ENCODE measurements at regions not wholly inside any gene's neighbourhood (a gene's known extent, or its start where the extent isn't known, plus 50 kb on each side); places are given as distances from the start of the nearest gene placed in this dataset.

DNA sequence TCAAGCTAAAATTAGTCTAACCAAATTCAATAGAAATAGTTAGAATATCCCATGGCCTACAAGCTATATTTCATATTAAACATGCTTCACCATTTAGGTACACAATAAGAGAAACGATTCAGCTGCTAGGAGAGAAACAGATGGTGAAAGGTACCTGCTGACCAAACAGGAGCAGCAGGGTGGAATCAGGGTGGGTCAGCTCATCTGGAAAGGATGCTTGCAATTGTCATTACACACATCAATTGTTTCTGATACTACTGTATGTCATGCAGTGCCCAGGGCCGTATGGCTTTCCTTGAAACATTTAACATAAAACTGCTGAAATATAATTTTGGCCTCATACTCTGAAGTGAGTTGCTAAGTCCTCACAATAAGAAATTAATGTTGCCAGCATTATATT is 776.0 kb downstream of the DACH1 start:
- Histone ChIP-seq H3K4me3 (no peak overlapping the region), H3K4me1 (no peaks in the 10 kb centered on the region), H3K9me3 (peaks cover 0 to 3% (median 0%) of the 10 kb centered on the region in 11 donors), H3K36me3 (no peaks in the 10 kb centered on the region), H3K27ac (no peak overlapping the region), H3K27me3 (no peaks in the 10 kb centered on the region)
- DNase-seq (no peak), ATAC-seq (no peak)
- intact Hi-C loops (cut with DNase I): no loop called here
- 76 to 77% methylated on average over 2 of the region's 2 CpGs for WGBS, 2 donors
- TF ChIP-seq, protein P1, sequence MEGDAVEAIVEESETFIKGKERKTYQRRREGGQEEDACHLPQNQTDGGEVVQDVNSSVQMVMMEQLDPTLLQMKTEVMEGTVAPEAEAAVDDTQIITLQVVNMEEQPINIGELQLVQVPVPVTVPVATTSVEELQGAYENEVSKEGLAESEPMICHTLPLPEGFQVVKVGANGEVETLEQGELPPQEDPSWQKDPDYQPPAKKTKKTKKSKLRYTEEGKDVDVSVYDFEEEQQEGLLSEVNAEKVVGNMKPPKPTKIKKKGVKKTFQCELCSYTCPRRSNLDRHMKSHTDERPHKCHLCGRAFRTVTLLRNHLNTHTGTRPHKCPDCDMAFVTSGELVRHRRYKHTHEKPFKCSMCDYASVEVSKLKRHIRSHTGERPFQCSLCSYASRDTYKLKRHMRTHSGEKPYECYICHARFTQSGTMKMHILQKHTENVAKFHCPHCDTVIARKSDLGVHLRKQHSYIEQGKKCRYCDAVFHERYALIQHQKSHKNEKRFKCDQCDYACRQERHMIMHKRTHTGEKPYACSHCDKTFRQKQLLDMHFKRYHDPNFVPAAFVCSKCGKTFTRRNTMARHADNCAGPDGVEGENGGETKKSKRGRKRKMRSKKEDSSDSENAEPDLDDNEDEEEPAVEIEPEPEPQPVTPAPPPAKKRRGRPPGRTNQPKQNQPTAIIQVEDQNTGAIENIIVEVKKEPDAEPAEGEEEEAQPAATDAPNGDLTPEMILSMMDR (IDR thresholded peaks at IDR 0.05): no peak

GRCh38 chr13:71089056-71089455 is 777.9 kb downstream of the DACH1 start:
- DNase-seq: no peak
- Histone ChIP-seq H3K27me3 (no peaks in the 10 kb centered on the region), H3K9me3 (no peaks in the 10 kb centered on the region), H3K27ac (no peak overlapping the region), H3K4me3 (no peak overlapping the region), H3K4me1 (no peaks in the 10 kb centered on the region), H3K36me3 (no peaks in the 10 kb centered on the region)
- ATAC-seq: peak in 1 of 8 donors; percentile 25
- TF ChIP-seq, protein P1 (IDR thresholded peaks at IDR 0.05): no peak
- WGBS, 2 donors: 69 to 81% methylated on average over 4 of the region's 4 CpGs
- intact Hi-C loops (cut with DNase I): no loop called here

DNA sequence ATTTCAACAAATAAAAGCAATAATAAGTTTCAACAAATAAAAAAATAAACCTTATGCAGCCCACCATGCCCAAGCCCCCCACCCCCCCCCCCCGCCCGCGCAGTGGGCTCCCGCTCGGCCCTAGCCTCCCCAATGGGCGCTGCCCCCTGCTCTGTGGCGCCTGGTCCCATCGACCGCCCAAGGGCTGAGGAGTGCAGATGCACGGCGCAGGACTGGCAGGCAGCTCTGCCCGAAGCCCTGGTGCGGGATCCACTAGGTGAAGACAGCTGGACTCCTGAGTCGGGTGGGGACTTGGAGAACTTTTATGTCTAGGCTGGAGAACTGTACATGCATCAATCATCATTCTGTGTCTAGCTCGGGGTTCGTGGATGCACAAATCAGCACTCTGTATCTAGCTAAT is 779.6 kb downstream of the DACH1 start:
- no peak overlapping the region for H3K4me3 ChIP-seq
- DNase-seq (no peak), ATAC-seq (no peak)
- H3K27me3 ChIP-seq: no peaks in the 10 kb centered on the region
- H3K27ac ChIP-seq: no peak overlapping the region
- WGBS, 2 donors: 95% methylated on average over 16 of the region's 16 CpGs
- intact Hi-C loops (cut with DNase I): no loop called here
- H3K4me1 ChIP-seq: no peaks in the 10 kb centered on the region
- TF ChIP-seq, protein P1 (IDR thresholded peaks at IDR 0.05): no peak
- no peaks in the 10 kb centered on the region for H3K36me3 ChIP-seq
- H3K9me3 ChIP-seq: no peaks in the 10 kb centered on the region

DNA sequence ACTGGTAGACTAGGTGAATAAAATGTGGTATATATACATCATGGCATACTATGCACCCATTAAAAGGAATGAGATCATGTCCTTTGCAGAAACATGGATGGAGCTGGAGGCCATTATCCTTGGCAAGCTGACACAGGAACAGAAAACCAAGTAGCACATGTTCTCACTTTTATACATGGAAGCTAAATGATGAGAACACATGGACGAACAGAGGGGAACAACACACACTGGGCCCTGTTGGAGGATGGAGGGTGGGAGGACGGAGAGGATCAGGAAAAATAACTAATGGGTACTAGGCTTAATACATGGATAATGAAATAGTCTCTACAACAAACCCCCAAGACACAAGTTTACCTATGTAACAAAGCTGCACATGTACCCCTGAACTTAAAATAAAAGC is 780.0 kb downstream of the DACH1 start:
- Histone ChIP-seq H3K9me3 (no peaks in the 10 kb centered on the region), H3K27me3 (no peaks in the 10 kb centered on the region), H3K4me1 (no peaks in the 10 kb centered on the region), H3K27ac (no peak overlapping the region), H3K36me3 (no peaks in the 10 kb centered on the region), H3K4me3 (no peak overlapping the region)
- 89 to 97% methylated on average over 2 of the region's 2 CpGs for WGBS, 2 donors
- no peak for DNase-seq
- intact Hi-C loops (cut with DNase I): no loop called here
- TF ChIP-seq, protein P1 (IDR thresholded peaks at IDR 0.05): no peak
- no peak for ATAC-seq

DNA sequence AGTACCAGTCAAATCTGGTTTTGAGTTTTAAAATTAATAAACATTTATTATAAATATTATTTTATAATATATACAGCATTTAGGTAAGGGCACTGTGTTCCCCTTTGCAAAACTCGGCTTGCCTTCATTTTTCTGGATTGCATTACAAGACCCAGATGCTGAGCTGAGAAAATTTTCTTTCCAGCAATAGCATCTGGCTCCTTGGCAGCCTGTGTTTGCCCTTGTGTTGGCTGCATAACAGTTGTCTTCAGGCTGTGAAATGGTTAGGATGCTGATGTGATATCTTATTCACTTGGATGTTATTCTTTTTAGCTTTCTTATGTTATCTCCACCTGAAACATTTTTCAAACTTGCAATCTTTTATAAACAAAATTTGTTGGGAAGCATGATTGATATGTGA is 784.4 kb downstream of the DACH1 start:
- WGBS, 2 donors: 60 to 77% methylated on average over 1 of the region's 1 CpG
- Histone ChIP-seq H3K36me3 (no peaks in the 10 kb centered on the region), H3K9me3 (no peaks in the 10 kb centered on the region), H3K4me1 (no peaks in the 10 kb centered on the region), H3K27me3 (no peaks in the 10 kb centered on the region), H3K27ac (no peak overlapping the region), H3K4me3 (no peak overlapping the region)
- intact Hi-C loops (cut with DNase I): no loop called here
- TF ChIP-seq, protein P1 (IDR thresholded peaks at IDR 0.05): no peak
- DNase-seq: no peak
- ATAC-seq: no peak
